Lower leg skin (tissue), 4 donors: ENCODE measurements at regions not wholly inside any gene's neighbourhood (a gene's known extent, or its start where the extent isn't known, plus 50 kb on each side); places are given as distances from the start of the nearest gene placed in this dataset.

Experiments used
- DNase-seq, 2 donors: peaks; one replicate each; pipeline ENCODE4 v3.0.0-alpha.2; 2019; ENCODE audit warnings: low spot score in 2 of 2
- H3K4me3 ChIP-seq: fragments of 200-600 bp; sonication (generic); 2 replicates; pipeline ENCODE4 v1.5.1; 2017; ENCODE audit warnings: mild to moderate bottlenecking, low read depth; ENCODE audit not compliant: poor library complexity, severe bottlenecking
- CTCF ChIP-seq, 3 donors: fragments of 450-650 bp; IDR thresholded peaks; one replicate each; pipeline ENCODE4 v1.5.1; 2016; ENCODE audit warnings: antibody characterized with exemption in 3 of 3, mild to moderate bottlenecking in 3 of 3, moderate library complexity in 2 of 3
- POLR2A ChIP-seq, 2 donors: fragments of 450-650 bp; IDR thresholded peaks; one replicate each; pipeline ENCODE4 v1.6.1; 2016 to 2017; ENCODE audit warnings: antibody characterized with exemption in 2 of 2, mild to moderate bottlenecking in 1 of 2, moderate library complexity in 1 of 2
- WGBS, 2 donors: methylation state at CpG; one replicate each; pipeline ENCODE4 v1.1.5; 2018; 5-methylcytosine and 5-hydroxymethylcytosine counted together
- intact Hi-C: fragments of 100-400 bp; cut with DNase I; formaldehyde crosslinking; loops from one replicate; pipeline ENCODE4 v1.15.0; 2023; ENCODE audit warnings: low total_unique reads

GRCh38 chr22:48556222-48556621 is 1271.5 kb downstream of the BRD1 start:
- no peak for DNase-seq
- intact Hi-C loops: no loop called here
- no peak overlapping the region for H3K4me3 ChIP-seq
- WGBS, 2 donors: 80 to 84% methylated on average over 8 of the region's 8 CpGs
- TF ChIP-seq CTCF (IDR thresholded peaks at IDR 0.05) (no peak), POLR2A (IDR thresholded peaks at IDR 0.05) (no peak)

GRCh38 chr22:48555606-48556005 is 1272.1 kb downstream of the BRD1 start:
- intact Hi-C loops: no loop called here
- TF ChIP-seq CTCF (IDR thresholded peaks at IDR 0.05): no peak
- TF ChIP-seq POLR2A (IDR thresholded peaks at IDR 0.05): no peak
- WGBS, 2 donors: 71 to 75% methylated on average over 10 of the region's 10 CpGs
- H3K4me3 ChIP-seq: no peak overlapping the region
- no peak for DNase-seq

- DNase-seq: no peak
- H3K4me3 ChIP-seq: no peak overlapping the region
- no peak for TF ChIP-seq POLR2A (IDR thresholded peaks at IDR 0.05)
- no peak for TF ChIP-seq CTCF (IDR thresholded peaks at IDR 0.05)
- intact Hi-C loops: no loop called here
- WGBS, 2 donors: 50 to 60% methylated on average over 21 to 22 of the region's 22 CpGs
These were observed 1272.6 kb downstream of the BRD1 start for GRCh38 chr22:48554893-48555572.

DNA sequence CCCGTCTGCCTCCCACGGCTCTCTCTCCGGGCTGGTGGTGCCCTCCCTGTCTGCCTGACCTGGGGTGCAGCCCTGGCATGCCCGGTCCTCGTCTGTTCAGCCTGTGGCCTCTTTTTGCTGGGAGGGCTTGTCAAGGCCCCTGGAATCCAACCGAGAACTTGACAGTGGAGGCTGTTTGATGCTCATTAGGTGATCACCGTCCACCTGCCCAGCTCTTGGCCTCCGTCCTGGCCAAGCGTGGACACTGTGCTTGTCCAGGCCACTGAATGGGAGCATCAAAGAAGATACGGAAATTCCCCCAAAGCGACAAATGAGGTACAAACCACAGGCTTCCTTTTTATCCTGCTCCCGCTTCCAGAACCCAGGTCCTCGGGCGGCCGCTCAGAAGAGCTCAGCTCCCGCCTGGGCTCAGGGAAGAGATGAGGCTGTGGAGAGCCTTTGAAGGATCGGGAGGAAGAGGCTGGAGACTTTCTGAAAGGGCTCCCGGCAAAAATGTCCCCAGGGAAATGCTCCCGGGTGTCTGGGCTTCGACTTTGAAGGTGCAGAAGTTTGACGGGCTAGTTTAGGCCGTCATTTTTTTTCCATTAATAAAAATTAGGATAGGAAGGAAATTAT is 1273.9 kb downstream of the BRD1 start:
- TF ChIP-seq POLR2A (IDR thresholded peaks at IDR 0.05) (no peak), CTCF (IDR thresholded peaks at IDR 0.05) (no peak)
- H3K4me3 ChIP-seq: no peak overlapping the region
- intact Hi-C loops: no loop called here
- 79 to 80% methylated on average over 22 of the region's 22 CpGs for WGBS, 2 donors
- no peak for DNase-seq

DNA sequence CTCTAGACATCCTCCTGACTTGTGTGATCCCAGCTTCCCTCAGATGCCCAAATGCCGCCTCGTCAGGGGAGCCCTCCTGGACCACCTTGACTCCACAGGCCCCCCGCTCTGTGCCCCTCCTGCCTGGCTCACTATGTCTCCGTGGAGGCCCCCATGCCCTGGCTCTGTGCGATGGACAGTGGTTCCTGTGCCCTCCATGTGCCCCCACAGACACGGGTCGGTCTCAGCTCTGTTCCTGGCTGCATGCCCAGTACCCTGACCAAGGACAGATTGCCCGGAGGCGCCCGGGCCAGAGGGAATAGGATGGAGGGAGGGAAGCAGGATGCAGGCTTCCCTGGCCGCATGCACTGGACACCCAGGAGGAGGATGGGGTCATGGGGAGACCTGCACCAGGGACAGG is 1274.6 kb downstream of the BRD1 start:
- TF ChIP-seq CTCF (IDR thresholded peaks at IDR 0.05) (no peak), POLR2A (IDR thresholded peaks at IDR 0.05) (no peak)
- no peak for DNase-seq
- 63 to 86% methylated on average over 11 of the region's 11 CpGs for WGBS, 2 donors
- no peak overlapping the region for H3K4me3 ChIP-seq
- intact Hi-C loops: no loop called here
